Cerebellar cortex (tissue), 1 donor: ENCODE measurements at regions not wholly inside any gene's neighbourhood (a gene's known extent, or its start where the extent isn't known, plus 50 kb on each side); places are given as distances from the start of the nearest gene placed in this dataset.
A peak's percentile ranks its signal among the peaks of the same experiment; 100 is the strongest.
"Not testable (repeated sequence)": the region's sequence is repeated elsewhere in the genome, so short reads cannot be mapped to it uniquely, and the experiment has no call there.

Source experiments
- DNase-seq: peaks from one replicate; pipeline ENCODE4 v3.0.0-alpha.2; 2015; ENCODE audit warnings: low spot score

- no peak for DNase-seq
Observed at GRCh38 chr3:139095803-139096466, 51.2 kb upstream of the PRR23C start.

GRCh38 chr3:139096670-139097069, 52.0 kb upstream of the PRR23C start:
- DNase-seq: no peak

GRCh38 chr3:139098391-139098790, 53.7 kb upstream of the PRR23C start:
- no peak for DNase-seq

- DNase-seq: no peak
Observed at GRCh38 chr3:139099968-139100817, 55.5 kb upstream of the PRR23C start.

- no peak for DNase-seq
Observed at GRCh38 chr3:139100821-139101220, 56.1 kb upstream of the PRR23C start.

GRCh38 chr3:139101396-139101795, 56.7 kb upstream of the PRR23C start:
- no peak for DNase-seq

GRCh38 chr3:139103484-139103883, 58.8 kb upstream of the PRR23C start:
- DNase-seq: no peak

- no peak for DNase-seq
Observed at GRCh38 chr3:139104062-139104461, 59.4 kb upstream of the PRR23C start.

GRCh38 chr3:139105154-139105702, 60.5 kb upstream of the PRR23C start:
- no peak for DNase-seq

- DNase-seq: no peak
Observed at GRCh38 chr3:139106013-139106932, 61.6 kb upstream of the PRR23C start.

GRCh38 chr3:139107424-139108252, 62.9 kb upstream of the PRR23C start:
- no peak for DNase-seq

- DNase-seq: no peak
Observed at GRCh38 chr3:139108253-139108969, 63.7 kb upstream of the PRR23C start.

- DNase-seq: no peak
Observed at GRCh38 chr3:139109271-139109670, 64.6 kb upstream of the PRR23C start.

- peak; percentile 90 for DNase-seq
Observed at GRCh38 chr3:139110072-139110830, 65.6 kb upstream of the PRR23C start.

- not testable (repeated sequence) for DNase-seq
Observed at GRCh38 chr3:139110929-139111328, 66.2 kb upstream of the PRR23C start.

GRCh38 chr3:139111392-139112229, 66.9 kb upstream of the PRR23C start:
- peak; percentile 49 for DNase-seq

GRCh38 chr3:139112230-139112558, 67.5 kb upstream of the PRR23C start:
- no peak for DNase-seq

GRCh38 chr3:139113231-139113992, 68.7 kb upstream of the PRR23C start:
- peak; percentile 21 for DNase-seq
